ENCODE measurements at regions not wholly inside any gene's neighbourhood (a gene's known extent, or its start where the extent isn't known, plus 50 kb on each side); places are given as distances from the start of the nearest gene placed in this dataset.

- DNase-seq = no peak
- no peaks in the 10 kb centered on the region for H3K36me3 ChIP-seq (replicated peaks in 1 of 2; ENCODE audit: control insufficient read depth in 1 of 2, insufficient read depth in 2 of 2, low read length in 1 of 2)
Measured at GRCh38 chr12:85695097-85695715, 141.0 kb downstream of the RASSF9 start.

More at GRCh38 chr12:85695097-85695715, 141.0 kb downstream of the RASSF9 start:
- H3F3A ChIP-seq (replicated peaks; ENCODE audit: insufficient read depth) = no peaks in the 10 kb centered on the region
- no peaks in the 10 kb centered on the region for H3K9me3 ChIP-seq
- CTCF ChIA-PET = interaction anchor here (1.6 kb wide), 1 partner anchor 172 kb away, joined by 4 read pairs; no protein-coding TSS in a partner anchor
- TF ChIP-seq CTCF (IDR thresholded peaks at IDR 0.05) = no peak
- no peak for TF ChIP-seq FOXM1 (IDR thresholded peaks at IDR 0.05; ENCODE audit: low read depth)
- no peak for TF ChIP-seq PBX3 (IDR thresholded peaks at IDR 0.05)
- TF ChIP-seq RCOR1 (IDR thresholded peaks at IDR 0.05; ENCODE audit: low read length) = no peak
- TF ChIP-seq SMC3 (IDR thresholded peaks at IDR 0.05; ENCODE audit: low read depth, low read length) = no peak
- no peak for TF ChIP-seq YY1 (IDR thresholded peaks at IDR 0.05; ENCODE audit: low read depth)
- no peak for TF ChIP-seq REST (IDR thresholded peaks at IDR 0.05; ENCODE audit: low read depth, low read length)
- H3K4me3 ChIP-seq (ENCODE audit: low read depth in 2 of 2, low read length in 1 of 2) = no peak overlapping the region
- H2AFZ ChIP-seq (ENCODE audit: low read depth) = peak overlapping the region; percentile 36; the same call in 1 of the 2 replicates
- no peak overlapping the region for H3K4me2 ChIP-seq
- H3K27me3 ChIP-seq (ENCODE audit: insufficient read depth) = no peaks in the 10 kb centered on the region
- 43% methylated on average over 4 of the region's 4 CpGs for WGBS (ENCODE audit: low lambda C conversion rate)
- H3K4me1 ChIP-seq (ENCODE audit: control insufficient read depth in 1 of 2, insufficient read depth in 2 of 2, low read depth in 1 of 2, low read length in 1 of 2) = no peaks in the 10 kb centered on the region
- no peaks in the 10 kb centered on the region for H3K9me2 ChIP-seq
- H3K79me2 ChIP-seq (ENCODE audit: insufficient read depth) = no peaks in the 10 kb centered on the region
- no peak overlapping the region for H3K27ac ChIP-seq (ENCODE audit: low read depth in 2 of 2, low read length in 1 of 2)
- no peaks in the 10 kb centered on the region for H4K20me1 ChIP-seq (ENCODE audit: insufficient read depth)
- POLR2A ChIA-PET = no interaction called here
- no peak overlapping the region for H3K9ac ChIP-seq
